IPS DF 6.9 (cell line): ENCODE measurements at regions not wholly inside any gene's neighbourhood (a gene's known extent, or its start where the extent isn't known, plus 50 kb on each side); places are given as distances from the start of the nearest gene placed in this dataset.

Experiments used
- DNase-seq: peaks from one replicate; pipeline ENCODE4 v3.0.0-alpha.2; 2013; ENCODE audit warnings: low read depth, low spot score
- H3K27ac ChIP-seq: one replicate; pipeline ENCODE4 v1.5.1; 2013; ENCODE audit warnings: low read length, control low read depth
- H3K27me3 ChIP-seq: 2 replicates; pipeline ENCODE4 v1.6.1; 2013; ENCODE audit warnings: mild to moderate bottlenecking, low read length; ENCODE audit not compliant: control insufficient read depth, insufficient read depth
- H3K36me3 ChIP-seq: 2 replicates; pipeline ENCODE4 v1.6.1; 2013; ENCODE audit warnings: low read length; ENCODE audit not compliant: control insufficient read depth, insufficient read depth
- H3K4me1 ChIP-seq: 2 replicates; pipeline ENCODE4 v1.6.1; 2013; ENCODE audit warnings: low read length; ENCODE audit not compliant: control insufficient read depth, insufficient read depth
- H3K4me3 ChIP-seq: 2 replicates; pipeline ENCODE4 v1.5.1; 2013; ENCODE audit warnings: mild to moderate bottlenecking, low read length
- H3K9me3 ChIP-seq: 2 replicates; pipeline ENCODE4 v1.6.1; 2013; ENCODE audit warnings: low read length, inconsistent platforms; ENCODE audit not compliant: control insufficient read depth, insufficient read depth
- WGBS: extraction: QIAGEN DNeasy Blood & Tissue Kit; methylation state at CpG from one replicate; pipeline ENCODE4 v1.1.7; 2013; ENCODE audit warnings: mixed read lengths, missing lambda C conversion rate; ENCODE audit not compliant: insufficient read length, insufficient coverage; 5-methylcytosine and 5-hydroxymethylcytosine counted together

GRCh38 chr2:133787207-133787606, 218.9 kb upstream of the NCKAP5 start:
- DNase-seq = no peak
- no peaks in the 10 kb centered on the region for H3K4me1 ChIP-seq

GRCh38 chr2:133787651-133788050, 219.4 kb upstream of the NCKAP5 start:
- Histone ChIP-seq H3K9me3 (no peaks in the 10 kb centered on the region), H3K4me3 (no peak overlapping the region), H3K27ac (no peak overlapping the region), H3K36me3 (no peaks in the 10 kb centered on the region), H3K27me3 (no peaks in the 10 kb centered on the region), H3K4me1 (no peaks in the 10 kb centered on the region)
- no peak for DNase-seq
- WGBS = no CpG with 5 or more reads among the region's 3 CpGs

More at GRCh38 chr2:133787207-133787606, 218.9 kb upstream of the NCKAP5 start:
- H3K27ac ChIP-seq = no peak overlapping the region
- H3K36me3 ChIP-seq = no peaks in the 10 kb centered on the region
- H3K4me3 ChIP-seq = no peak overlapping the region
- no peaks in the 10 kb centered on the region for H3K9me3 ChIP-seq
- no peaks in the 10 kb centered on the region for H3K27me3 ChIP-seq

GRCh38 chr2:133788386-133788785, 220.1 kb upstream of the NCKAP5 start:
- Histone ChIP-seq H3K27me3 (no peaks in the 10 kb centered on the region), H3K4me1 (no peaks in the 10 kb centered on the region), H3K36me3 (no peaks in the 10 kb centered on the region), H3K9me3 (no peaks in the 10 kb centered on the region), H3K4me3 (no peak overlapping the region), H3K27ac (no peak overlapping the region)
- DNase-seq = no peak
- WGBS = no CpG with 5 or more reads among the region's 1 CpG

- no peaks in the 10 kb centered on the region for H3K4me1 ChIP-seq
- no peak for DNase-seq
- no CpG with 5 or more reads among the region's 4 CpGs for WGBS
These were observed 221.5 kb upstream of the NCKAP5 start for GRCh38 chr2:133789743-133790142.

GRCh38 chr2:133790711-133791110, 222.4 kb upstream of the NCKAP5 start:
- Histone ChIP-seq H3K36me3 (no peaks in the 10 kb centered on the region), H3K4me1 (no peaks in the 10 kb centered on the region), H3K27me3 (no peaks in the 10 kb centered on the region), H3K9me3 (no peaks in the 10 kb centered on the region), H3K4me3 (no peak overlapping the region), H3K27ac (no peak overlapping the region)
- DNase-seq = no peak
- no CpG with 5 or more reads among the region's 1 CpG for WGBS

More at GRCh38 chr2:133789743-133790142, 221.5 kb upstream of the NCKAP5 start:
- Histone ChIP-seq H3K9me3 (no peaks in the 10 kb centered on the region), H3K4me3 (no peak overlapping the region), H3K36me3 (no peaks in the 10 kb centered on the region), H3K27me3 (no peaks in the 10 kb centered on the region), H3K27ac (no peak overlapping the region)

- Histone ChIP-seq H3K9me3 (no peaks in the 10 kb centered on the region), H3K4me1 (no peaks in the 10 kb centered on the region), H3K27ac (no peak overlapping the region), H3K4me3 (no peak overlapping the region), H3K36me3 (no peaks in the 10 kb centered on the region), H3K27me3 (no peaks in the 10 kb centered on the region)
- no CpG with 5 or more reads among the region's 6 CpGs for WGBS
- DNase-seq = no peak
These were observed 222.9 kb upstream of the NCKAP5 start for GRCh38 chr2:133791191-133791590.

GRCh38 chr2:133792223-133792622, 224.0 kb upstream of the NCKAP5 start:
- no peak for DNase-seq
- Histone ChIP-seq H3K36me3 (no peaks in the 10 kb centered on the region), H3K9me3 (no peaks in the 10 kb centered on the region), H3K4me1 (no peaks in the 10 kb centered on the region), H3K4me3 (no peak overlapping the region), H3K27ac (no peak overlapping the region), H3K27me3 (no peaks in the 10 kb centered on the region)
- no CpG with 5 or more reads among the region's 5 CpGs for WGBS

GRCh38 chr2:133794114-133794513, 225.9 kb upstream of the NCKAP5 start:
- WGBS = no CpG with 5 or more reads among the region's 1 CpG
- H3K27ac ChIP-seq = no peak overlapping the region
- DNase-seq = no peak
- no peaks in the 10 kb centered on the region for H3K4me1 ChIP-seq
- no peaks in the 10 kb centered on the region for H3K27me3 ChIP-seq
- no peaks in the 10 kb centered on the region for H3K9me3 ChIP-seq
- no peaks in the 10 kb centered on the region for H3K36me3 ChIP-seq
- no peak overlapping the region for H3K4me3 ChIP-seq

GRCh38 chr2:133801946-133802345, 233.7 kb upstream of the NCKAP5 start:
- Histone ChIP-seq H3K27me3 (no peaks in the 10 kb centered on the region), H3K4me3 (no peak overlapping the region), H3K9me3 (no peaks in the 10 kb centered on the region), H3K27ac (no peak overlapping the region), H3K4me1 (no peaks in the 10 kb centered on the region), H3K36me3 (no peaks in the 10 kb centered on the region)
- no CpG with 5 or more reads among the region's 3 CpGs for WGBS
- DNase-seq = no peak

- Histone ChIP-seq H3K27ac (no peak overlapping the region), H3K4me1 (no peaks in the 10 kb centered on the region), H3K4me3 (no peak overlapping the region), H3K36me3 (no peaks in the 10 kb centered on the region), H3K27me3 (no peaks in the 10 kb centered on the region), H3K9me3 (no peaks in the 10 kb centered on the region)
- no CpG with 5 or more reads among the region's 13 CpGs for WGBS
- no peak for DNase-seq
These were observed 234.3 kb upstream of the NCKAP5 start for GRCh38 chr2:133802409-133803039.

- Histone ChIP-seq H3K36me3 (no peaks in the 10 kb centered on the region), H3K9me3 (no peaks in the 10 kb centered on the region), H3K4me1 (no peaks in the 10 kb centered on the region), H3K4me3 (no peak overlapping the region), H3K27me3 (no peaks in the 10 kb centered on the region), H3K27ac (no peak overlapping the region)
- no peak for DNase-seq
- no CpG with 5 or more reads among the region's 5 CpGs for WGBS
These were observed 238.3 kb upstream of the NCKAP5 start for GRCh38 chr2:133806564-133806963.
